Stimulated activated CD4-positive, alpha-beta T cell treated with anti-CD3 and anti-CD28 coated beads, Interleukin-12 subunit alpha, Interleukin-12 subunit beta, amount 100 ng/mL, for 48 hours (primary cell): ENCODE measurements at regions not wholly inside any gene's neighbourhood (a gene's known extent, or its start where the extent isn't known, plus 50 kb on each side); places are given as distances from the start of the nearest gene placed in this dataset.

ENCODE experiments used
- DNase-seq, 3 donors: peaks; one replicate each; pipeline ENCODE4 v3.0.0-alpha.2; 2020; ENCODE audit warnings: low read depth in 2 of 3, low spot score in 1 of 3

- no peak for DNase-seq
Observed at GRCh38 chr1:14516974-14517840, 81.3 kb upstream of the KAZN start.

GRCh38 chr1:14517841-14518180, 80.7 kb upstream of the KAZN start:
- DNase-seq, result no peak

- no peak for DNase-seq
Observed at GRCh38 chr1:14519976-14520375, 78.5 kb upstream of the KAZN start.

GRCh38 chr1:14520514-14521163, 77.8 kb upstream of the KAZN start:
- DNase-seq, result no peak

- no peak for DNase-seq
Observed at GRCh38 chr1:14521622-14522021, 76.9 kb upstream of the KAZN start.

GRCh38 chr1:14522077-14522925, 76.2 kb upstream of the KAZN start:
- no peak for DNase-seq

GRCh38 chr1:14522926-14523241, 75.6 kb upstream of the KAZN start:
- DNase-seq, result no peak

GRCh38 chr1:14524826-14525636, 73.5 kb upstream of the KAZN start:
- DNase-seq, result no peak

- no peak for DNase-seq
Observed at GRCh38 chr1:14529475-14529874, 69.0 kb upstream of the KAZN start.

- DNase-seq, result no peak
Observed at GRCh38 chr1:14531519-14531918, 67.0 kb upstream of the KAZN start.

GRCh38 chr1:14535619-14536355, 62.7 kb upstream of the KAZN start:
- DNase-seq, result no peak

GRCh38 chr1:14538335-14538734, 60.1 kb upstream of the KAZN start:
- no peak for DNase-seq

GRCh38 chr1:14539309-14539708, 59.2 kb upstream of the KAZN start:
- DNase-seq, result no peak

- no peak for DNase-seq
Observed at GRCh38 chr1:14539953-14540563, 58.4 kb upstream of the KAZN start.

- no peak for DNase-seq
Observed at GRCh38 chr1:14541348-14541747, 57.1 kb upstream of the KAZN start.

- DNase-seq, result no peak
Observed at GRCh38 chr1:14543191-14543840, 55.2 kb upstream of the KAZN start.

- no peak for DNase-seq
Observed at GRCh38 chr1:14544319-14544718, 54.2 kb upstream of the KAZN start.

GRCh38 chr1:14545422-14546025, 53.0 kb upstream of the KAZN start:
- DNase-seq, result no peak

- DNase-seq, result no peak
Observed at GRCh38 chr1:14546416-14546815, 52.1 kb upstream of the KAZN start.
